Cardiac septum (tissue), 1 donor: ENCODE measurements at regions not wholly inside any gene's neighbourhood (a gene's known extent, or its start where the extent isn't known, plus 50 kb on each side); places are given as distances from the start of the nearest gene placed in this dataset.
"Not testable (repeated sequence)": the region's sequence is repeated elsewhere in the genome, so short reads cannot be mapped to it uniquely, and the experiment has no call there.

ENCODE experiments used
- DNase-seq: peaks from one replicate; pipeline ENCODE4 v3.0.0-alpha.2; 2020; ENCODE audit warnings: low spot score
- intact Hi-C: fragments of 100-400 bp; cut with DNase I; formaldehyde crosslinking; loops from one replicate; pipeline ENCODE4 v1.14.0; 2022
- donor health status: DM: no; HTN: no; CAD: no.

DNA sequence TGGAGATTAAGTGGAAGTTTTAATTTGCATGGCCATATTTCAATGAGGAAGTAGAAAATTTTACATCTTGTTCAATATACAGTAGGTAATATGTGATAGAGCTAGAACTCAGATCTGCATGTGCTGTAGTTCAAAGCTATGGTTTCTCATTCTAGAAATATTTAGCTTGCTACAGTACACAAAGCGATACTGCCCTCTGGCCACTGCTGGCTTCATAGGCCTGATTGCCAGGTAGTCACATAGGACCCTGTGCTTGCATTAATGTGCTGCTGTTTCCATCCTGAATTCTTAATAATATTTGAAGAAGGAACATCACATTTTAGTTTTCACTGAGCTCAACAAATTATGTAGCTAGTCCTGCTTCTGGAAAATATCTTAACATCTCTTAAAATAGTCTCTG is 87.0 kb downstream of the PLSCR2 start:
- no peak for DNase-seq
- intact Hi-C loops = no loop called here

DNA sequence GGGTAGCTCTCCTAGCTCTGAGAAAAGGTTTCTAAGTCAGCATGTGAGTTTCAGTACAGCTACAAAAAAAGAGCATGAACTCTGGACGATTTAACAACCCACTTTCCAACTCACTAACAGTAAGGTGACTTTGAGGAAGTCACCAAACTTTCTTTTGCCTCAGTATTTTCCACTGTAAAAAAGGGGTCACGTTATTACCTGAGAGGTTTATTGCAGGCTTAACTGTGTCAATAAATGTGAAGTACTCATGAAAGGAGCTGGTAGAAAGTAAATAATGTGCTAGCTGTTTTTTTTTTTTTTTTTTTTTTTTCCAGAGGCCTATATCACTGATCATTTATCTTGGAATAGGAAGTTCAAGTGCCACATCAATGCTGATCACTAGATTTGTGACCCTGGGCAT is 89.3 kb downstream of the PLSCR2 start:
- intact Hi-C loops = no loop called here
- no peak for DNase-seq

DNA sequence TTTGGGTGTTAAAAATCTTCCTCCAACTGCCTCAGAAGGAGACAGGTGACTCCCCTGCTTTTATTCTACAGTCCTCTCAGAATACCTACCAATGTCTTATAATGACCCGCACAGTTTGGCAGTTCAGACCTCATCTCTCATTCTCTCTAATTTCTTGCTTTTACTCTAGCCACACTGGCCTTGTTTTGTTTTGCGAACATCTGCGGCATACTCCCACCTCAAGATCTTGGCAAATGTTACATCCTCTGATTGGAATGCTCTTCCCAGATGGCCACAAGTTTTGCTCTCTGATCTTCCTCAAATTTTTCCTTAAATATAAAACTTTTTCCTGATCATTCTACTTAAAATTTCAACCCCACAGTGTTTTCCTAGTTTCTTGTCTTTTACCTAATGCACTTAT is 94.1 kb downstream of the PLSCR2 start:
- DNase-seq = no peak
- intact Hi-C loops = no loop called here

DNA sequence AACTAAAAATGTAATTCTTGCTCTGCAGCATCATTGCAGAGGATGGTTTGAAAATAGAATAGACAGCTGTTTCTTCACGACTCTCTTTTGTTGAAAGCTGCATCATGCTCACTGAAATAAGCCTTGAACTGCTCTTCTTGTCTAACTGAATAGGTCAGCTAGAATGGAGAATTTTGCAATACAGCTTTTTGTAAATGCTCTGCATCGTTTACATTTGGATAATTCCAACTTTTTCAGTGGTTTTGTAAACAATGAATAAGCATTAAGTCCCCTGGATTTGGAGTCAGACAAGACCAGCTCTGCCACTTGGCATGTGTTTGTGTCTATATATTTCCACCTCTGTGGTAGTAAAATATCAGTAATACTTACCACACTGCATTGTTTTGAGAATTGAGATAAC is 95.2 kb downstream of the PLSCR2 start:
- intact Hi-C loops = no loop called here
- no peak for DNase-seq

DNA sequence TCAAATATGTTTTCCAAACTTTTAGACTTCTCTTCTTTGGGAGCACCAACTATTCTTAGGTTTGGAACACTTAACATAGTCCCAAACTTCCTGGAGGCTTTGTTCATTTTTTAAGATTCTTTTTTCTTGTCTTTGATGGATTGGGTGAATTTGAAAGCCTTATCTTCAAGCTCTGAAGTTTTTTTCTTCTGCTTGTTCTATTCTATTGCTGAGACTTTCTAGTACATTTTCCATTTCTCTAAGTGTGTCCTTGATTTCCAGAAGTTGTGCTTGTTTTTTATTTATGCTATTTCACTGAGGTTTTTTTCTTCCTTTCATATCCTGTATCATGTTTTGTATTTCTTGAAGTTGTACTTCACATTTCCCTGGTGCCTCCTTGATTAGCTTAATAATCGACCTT is 97.5 kb downstream of the PLSCR2 start:
- DNase-seq = no peak
- intact Hi-C loops = no loop called here

DNA sequence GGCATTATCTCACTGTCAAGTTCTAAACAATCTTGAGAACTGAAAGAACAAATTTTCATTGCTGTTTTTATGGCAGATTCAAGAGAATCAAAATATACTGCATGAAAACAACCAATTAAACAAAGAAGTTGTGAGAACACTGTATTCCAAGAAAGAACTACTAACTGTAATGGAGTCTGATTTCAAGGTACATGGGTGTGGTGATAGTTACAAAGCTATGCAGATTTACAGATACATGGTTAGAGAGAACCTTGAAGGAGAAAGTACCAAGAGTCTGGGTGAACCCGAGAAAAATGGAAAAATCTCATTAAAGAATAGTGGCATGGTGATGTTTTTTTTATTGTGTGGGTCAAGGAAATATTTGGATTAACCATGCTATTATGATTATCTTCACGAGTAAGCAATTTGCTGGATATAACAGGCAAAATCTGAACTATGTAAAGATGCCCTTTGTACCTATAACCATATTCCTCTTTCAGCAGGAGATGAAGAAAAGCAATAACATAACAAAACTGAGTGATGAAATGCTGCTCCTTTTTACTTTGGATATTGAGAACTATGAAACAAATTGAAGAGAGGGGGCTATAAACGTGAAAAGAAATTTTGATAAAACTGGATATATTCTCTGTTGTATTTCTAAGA is 100.4 kb downstream of the PLSCR2 start:
- intact Hi-C loops = no loop called here

DNA sequence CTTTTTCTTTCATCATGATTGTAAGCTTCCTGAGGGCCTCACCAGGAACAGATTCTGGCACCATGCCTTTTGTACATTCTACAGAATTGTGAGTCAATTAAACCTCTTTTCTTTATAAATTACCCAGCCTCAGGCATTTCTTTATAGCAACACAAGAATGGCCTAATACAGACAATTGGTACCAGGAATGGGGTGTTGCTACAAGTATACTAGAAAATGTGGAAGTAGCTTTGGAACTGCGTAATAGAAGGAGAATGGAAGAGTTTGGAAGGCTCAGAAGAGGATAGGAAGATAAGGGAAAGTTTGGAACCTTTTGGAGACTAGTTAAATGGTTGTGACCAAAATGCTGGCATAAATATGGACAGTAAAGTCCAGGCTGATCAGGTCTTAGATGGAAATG is 108.9 kb upstream of the PLSCR4 start:
- intact Hi-C loops = no loop called here
- no peak for DNase-seq

More for the DNA sequence above, 100.4 kb downstream of the PLSCR2 start:
- no peak for DNase-seq

DNA sequence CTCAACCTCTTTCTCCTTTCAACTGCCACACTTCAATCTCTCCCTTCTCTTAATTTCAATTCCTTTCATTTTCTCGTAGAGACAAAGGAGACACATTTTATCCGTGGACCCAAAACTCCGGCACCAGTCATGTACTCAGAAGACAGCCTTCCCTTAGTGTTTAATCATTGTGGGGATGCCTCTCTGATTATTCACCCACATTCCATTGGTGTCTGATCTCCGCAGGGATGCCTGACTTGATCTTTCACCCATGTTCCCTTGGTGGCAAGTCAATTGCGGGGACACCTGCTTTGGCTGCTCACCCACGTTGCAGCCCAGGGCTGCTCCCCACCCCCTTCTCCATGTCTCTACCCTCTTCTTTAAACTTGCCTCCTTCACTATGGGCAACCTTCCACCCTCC is 103.5 kb upstream of the PLSCR4 start:
- DNase-seq, intact Hi-C loops: not testable (repeated sequence)

DNA sequence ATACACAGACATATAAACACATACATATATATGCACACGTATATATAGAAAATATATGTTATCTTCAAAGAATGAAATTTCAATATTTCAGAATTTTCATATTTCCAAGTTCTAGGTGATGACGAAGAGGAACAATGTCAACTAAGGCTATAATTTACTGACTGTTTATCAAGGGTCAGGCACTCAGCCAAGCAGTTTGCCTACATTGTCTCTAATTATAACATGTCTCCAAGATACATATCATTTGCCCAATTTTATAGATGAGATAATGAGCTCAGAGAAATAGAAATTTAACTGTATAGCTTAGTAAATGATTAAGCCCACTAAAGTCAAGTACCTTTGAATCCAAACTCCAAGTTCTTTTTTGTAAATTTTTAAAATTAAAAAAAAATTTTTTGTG is 99.9 kb upstream of the PLSCR4 start:
- intact Hi-C loops = no loop called here
- DNase-seq = no peak

DNA sequence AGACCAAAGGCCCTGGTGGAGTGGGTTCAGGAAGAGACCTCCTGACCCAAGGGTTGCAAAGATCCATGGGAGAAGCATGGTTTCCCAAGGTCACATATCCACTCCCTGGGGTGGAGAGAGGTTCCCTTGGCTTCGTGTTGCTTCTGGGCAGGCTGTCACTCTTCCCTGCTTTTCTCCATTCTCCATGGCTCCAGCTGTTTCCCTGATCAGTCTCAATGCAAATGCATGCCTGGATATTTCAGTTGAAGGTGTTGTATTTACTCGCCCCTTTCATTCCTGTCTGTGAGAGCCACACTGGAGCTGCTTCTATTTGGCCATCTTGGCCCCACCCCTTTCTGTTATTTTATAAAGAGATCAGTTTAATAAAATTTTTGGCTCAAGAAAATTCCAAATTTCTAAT is 95.0 kb upstream of the PLSCR4 start:
- no peak for DNase-seq
- intact Hi-C loops = no loop called here

DNA sequence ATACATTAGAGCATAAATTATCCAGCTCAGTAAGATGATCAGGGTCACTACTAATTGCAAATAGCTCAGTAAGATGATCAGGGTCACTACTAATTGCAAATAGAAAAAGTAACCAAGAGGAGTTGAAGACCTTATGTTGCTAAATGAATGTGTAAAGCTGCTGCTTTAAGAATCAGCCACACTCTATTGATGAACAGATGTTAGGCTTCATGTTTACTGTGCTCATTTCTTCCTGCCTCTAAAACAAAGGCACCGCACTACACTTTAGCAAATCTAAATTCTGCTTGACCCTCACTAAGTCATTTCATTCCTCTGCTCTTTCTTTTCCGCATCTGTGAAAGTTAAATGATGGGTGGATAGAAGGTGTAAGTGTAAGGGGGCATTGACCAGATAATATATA is 92.6 kb upstream of the PLSCR4 start:
- no peak for DNase-seq
- intact Hi-C loops = no loop called here

DNA sequence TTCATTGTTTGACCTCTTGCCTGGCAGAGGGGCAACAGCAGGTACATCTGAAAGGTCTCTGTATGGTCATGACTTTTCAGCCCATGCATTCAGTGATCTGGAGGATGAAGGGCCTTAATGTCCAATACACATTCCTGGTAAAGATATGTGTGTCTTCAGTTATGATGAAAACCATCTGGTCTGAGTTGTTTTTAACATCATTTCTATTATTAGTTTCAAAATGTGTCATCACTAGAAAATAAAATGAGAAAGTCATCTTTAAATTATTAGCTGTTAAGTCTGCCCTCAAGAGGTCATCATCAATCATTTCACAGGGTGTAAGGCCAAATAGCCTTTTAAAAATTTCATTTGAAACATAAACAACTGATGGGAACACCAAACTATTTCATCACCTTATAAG is 92.1 kb upstream of the PLSCR4 start:
- intact Hi-C loops = no loop called here
- DNase-seq = no peak

DNA sequence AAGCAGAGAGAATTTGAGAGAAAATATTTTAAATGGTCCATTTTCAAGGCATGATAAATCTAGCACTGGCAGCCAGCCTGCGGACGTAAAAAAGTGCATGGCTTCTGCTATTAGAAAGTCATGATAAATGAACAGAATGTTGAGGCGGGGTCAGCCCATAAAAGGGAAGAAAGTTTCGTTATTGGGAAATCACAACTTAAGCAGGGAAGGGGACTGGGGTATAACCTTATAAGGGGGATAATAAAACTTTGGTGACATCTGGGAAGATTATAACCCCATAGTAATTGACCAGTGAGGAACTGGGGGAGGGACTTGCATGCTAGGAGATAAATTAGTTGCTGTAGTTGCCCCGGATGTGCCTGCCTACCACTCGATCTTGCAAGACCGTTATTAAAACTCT is 88.4 kb upstream of the PLSCR4 start:
- no peak for DNase-seq
- intact Hi-C loops = loop anchor here (10.0 kb wide), 1 partner anchor 205 kb away; the partner anchor contains the start of gene PLSCR1

DNA sequence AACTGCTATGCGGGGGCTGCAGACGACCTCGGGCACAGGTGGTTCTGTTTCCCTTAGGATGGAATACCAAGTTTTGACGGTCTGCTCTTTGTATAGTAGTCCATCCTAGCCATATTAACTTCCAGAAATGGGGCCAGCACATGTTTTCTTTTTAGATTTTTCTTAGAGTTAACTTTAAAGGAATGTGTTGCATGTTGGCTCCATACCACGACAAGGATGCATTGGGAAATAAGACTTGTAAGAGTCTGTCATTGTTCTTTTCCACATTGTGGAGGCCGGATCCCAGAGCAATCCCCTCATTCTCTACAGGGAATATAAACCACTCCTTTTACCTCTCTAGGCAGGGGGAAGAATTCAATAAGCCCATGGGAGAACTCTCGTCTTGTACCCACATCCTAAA is 87.1 kb upstream of the PLSCR4 start:
- DNase-seq = no peak
- intact Hi-C loops = loop anchor here (10.0 kb wide), 1 partner anchor 207 kb away; the partner anchor contains the start of gene PLSCR1

DNA sequence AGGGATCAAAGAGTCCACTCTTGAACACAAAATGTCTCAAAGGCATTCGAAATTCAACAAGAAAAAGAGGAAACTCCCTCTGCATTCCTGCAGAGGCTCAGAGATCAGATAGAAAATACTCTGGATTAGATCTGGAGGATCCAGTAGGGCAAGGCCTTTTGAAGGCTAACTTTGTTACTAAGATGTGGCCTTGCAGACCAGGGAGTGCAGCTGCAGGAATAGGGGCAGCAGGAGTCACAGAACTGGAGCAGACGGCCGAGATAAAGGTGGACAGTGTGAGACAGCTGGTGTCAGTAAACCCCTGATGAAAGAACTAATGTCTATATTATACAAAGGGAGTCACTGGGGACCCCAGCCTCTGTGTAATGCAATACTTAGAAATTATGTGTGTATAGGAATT is 84.5 kb upstream of the PLSCR4 start:
- DNase-seq = no peak
- intact Hi-C loops = loop anchor here (10.0 kb wide), 1 partner anchor 209 kb away; the partner anchor contains the start of gene PLSCR1

DNA sequence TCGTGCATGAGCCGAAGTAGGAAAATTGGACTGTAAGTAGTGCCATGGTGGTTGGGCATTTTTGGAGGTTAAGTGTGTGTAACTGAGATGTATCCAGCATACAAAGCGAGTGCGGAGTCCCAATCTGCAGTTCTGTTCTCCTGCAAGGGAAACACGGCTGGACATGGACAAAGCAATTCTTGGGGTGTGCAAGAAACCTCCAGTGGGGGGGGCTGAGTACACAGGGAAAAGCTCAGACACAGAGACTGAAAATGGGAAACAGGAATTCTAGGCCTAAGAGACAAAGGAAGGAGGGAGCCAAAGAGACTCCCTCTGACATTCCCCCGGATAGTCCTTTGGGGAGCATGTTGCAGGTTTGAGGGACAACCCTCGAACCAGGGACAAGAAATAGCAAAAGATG is 83.2 kb upstream of the PLSCR4 start:
- no peak for DNase-seq
- intact Hi-C loops = loop anchor here (5.0 to 10.0 kb wide), 2 partner anchors 211 to 243 kb away; partner anchors contain the start of gene PLSCR1

DNA sequence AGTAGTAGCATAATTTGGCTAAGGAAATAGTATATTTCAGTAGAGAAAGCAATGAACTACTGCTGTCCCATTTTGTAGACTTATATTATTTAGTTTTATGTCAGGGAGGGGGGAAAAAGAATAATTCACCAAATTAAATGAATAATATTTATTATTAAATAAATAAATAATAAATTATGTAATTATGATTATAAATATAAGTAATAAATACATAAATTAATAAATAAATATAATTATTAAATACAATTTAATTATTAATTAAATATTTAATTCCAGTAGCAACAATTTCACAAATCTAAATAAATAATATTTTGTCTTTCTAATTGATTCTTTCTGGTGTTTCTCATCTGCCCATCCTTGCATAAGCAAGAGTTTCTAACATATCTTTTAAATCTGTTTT is 81.1 kb upstream of the PLSCR4 start:
- DNase-seq = no peak
- intact Hi-C loops = loop anchor here (5.0 to 10.0 kb wide), 2 partner anchors 213 to 245 kb away; partner anchors contain the start of gene PLSCR1

DNA sequence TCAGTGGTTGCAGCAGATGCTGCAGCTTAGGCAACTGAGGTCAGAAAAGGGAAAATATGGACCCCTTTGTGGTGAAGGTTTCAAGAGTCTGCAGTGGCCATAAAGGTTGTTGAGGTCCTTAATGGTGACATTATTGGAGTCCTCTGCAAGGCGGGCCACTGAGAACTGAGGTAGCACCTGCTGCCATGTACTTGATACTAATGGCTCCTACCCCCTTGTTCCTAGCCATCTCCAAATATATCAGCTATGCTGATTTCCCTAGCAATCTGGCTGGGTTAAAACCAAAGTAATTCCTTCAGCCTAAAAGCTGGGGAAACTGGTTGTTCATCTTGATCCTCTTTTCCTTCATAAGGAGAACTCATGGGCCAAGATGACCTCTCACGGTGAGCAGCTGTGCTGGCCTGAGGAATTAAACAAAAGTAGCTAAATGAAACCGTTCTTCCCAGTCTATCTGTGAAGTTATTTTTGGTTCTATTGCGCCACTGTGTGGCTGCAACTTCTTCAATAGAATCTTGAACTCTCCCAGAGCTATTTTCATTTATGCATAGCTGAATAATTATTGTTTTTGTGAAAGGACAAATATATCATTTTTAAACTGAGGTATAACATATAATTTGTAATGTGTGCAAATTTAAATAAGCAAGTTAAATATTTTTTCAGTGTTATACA is 76.1 kb upstream of the PLSCR4 start:
- intact Hi-C loops = loop anchor here (2.0 kb wide), 3 partner anchors 108 to 262 kb away; no protein-coding TSS in a partner anchor
- no peak for DNase-seq

DNA sequence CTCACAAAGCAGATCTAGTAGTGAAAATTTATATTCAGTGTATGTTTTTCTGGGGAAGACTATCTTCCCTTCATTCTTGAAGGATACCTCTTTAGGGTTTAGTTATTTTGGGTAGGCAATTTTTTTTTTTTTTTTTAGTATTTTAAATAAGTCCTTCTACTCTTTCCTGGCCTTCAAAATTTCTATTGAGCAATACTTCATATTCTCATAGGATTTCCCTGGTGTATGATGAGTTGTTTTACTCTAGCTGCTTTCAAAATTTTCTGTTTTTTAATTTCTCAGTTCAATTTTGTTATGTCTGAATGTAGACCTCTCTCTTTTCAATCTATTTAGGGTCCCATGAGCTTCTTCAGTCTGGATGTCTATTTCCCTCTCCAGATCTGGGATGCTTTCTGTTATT is 74.3 kb upstream of the PLSCR4 start:
- DNase-seq = no peak
- intact Hi-C loops = no loop called here

DNA sequence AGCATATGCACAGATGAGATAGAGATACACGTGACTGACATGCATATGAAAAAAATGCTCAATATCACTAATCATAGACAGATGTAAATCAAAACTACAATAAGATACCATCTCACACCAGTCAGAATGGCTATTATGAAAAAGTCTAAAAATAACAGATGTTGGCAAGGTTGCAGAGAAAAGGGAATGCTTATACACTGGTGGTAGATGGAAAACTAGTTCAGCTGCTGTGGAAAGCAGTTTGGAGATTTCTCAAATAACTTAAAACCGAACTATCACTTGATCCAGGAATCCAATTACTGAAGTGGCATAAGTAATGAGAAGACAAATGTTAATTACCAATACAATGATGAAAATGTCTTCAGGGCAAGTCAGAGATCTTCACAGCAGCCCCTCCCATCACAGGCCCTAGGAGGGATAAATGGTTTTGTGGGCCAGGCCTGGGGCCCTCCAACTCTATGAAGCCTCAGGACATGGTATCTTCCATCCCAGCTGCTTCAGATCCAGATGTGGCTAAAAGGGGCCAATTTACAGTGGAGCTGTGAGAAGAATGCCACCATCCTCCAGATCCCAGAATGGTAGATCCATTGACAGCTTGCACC is 71.4 kb upstream of the PLSCR4 start:
- intact Hi-C loops = no loop called here
- DNase-seq = no peak

DNA sequence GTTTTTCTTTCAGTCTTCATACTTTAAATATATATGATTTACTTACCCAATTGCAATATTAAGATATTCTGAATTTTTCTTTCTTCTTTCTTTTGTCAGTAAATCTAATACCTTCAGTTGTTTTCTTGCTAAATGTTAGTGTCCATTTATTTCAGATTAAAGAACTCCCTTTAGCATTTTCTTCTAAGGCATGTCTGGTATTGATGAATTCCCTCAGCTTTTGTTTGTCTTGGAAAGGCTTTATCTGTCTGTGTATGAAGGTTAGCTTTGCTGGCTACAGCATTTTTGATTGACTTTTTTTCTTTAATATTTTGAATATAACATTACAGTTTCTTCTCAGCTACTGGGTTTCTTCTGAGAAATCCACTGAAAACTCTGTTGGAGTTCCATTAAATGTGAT is 64.0 kb upstream of the PLSCR4 start:
- no peak for DNase-seq
- intact Hi-C loops = loop anchor here (5.0 kb wide), 1 partner anchor 93 kb away; no protein-coding TSS in a partner anchor
